ENCODE measurements at regions not wholly inside any gene's neighbourhood (a gene's known extent, or its start where the extent isn't known, plus 50 kb on each side); places are given as distances from the start of the nearest gene placed in this dataset.

DNA sequence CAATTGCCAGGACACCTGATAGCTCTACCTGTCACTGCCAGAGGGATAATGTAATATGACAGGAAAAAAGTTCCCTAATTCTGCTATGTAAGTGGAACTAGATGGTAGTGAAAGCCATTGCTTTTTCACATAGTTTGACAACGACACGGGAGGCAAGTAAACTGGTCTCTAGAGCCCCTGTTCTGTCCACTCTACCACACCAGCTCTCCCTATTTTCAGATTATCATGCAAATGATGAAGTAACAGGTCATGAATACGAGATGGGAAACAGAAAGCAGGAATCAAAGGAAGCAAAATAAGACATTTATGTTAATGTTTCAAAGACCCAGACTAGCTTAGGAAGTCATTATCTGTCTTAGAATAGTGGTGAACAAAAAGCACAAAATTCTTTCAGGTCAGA lies 56.2 kb downstream of the TAF11L14 start:
- no peaks in the 10 kb centered on the region for H3K4me1 ChIP-seq (ENCODE audit: insufficient read depth, insufficient read length)
- H3K9ac ChIP-seq (ENCODE audit: insufficient read length, low read depth): no peak overlapping the region
- TF ChIP-seq YY1 (IDR thresholded peaks at IDR 0.05; ENCODE audit: insufficient read depth, insufficient read length) (no peak), SUZ12 (IDR thresholded peaks at IDR 0.05; ENCODE audit: extremely low read depth, insufficient read depth, insufficient read length) (no peak), ZNF274 (IDR thresholded peaks at IDR 0.05; ENCODE audit: low read depth, low read length) (no peak)
- no peak for DNase-seq (ENCODE audit: low read depth, low spot score)
- H3K36me3 ChIP-seq (ENCODE audit: insufficient read depth, insufficient read length, low read length): no peaks in the 10 kb centered on the region
- H3K4me3 ChIP-seq (ENCODE audit: insufficient read length, low read depth): no peak overlapping the region
- H3K9me3 ChIP-seq (ENCODE audit: insufficient read depth, low read length): no peaks in the 10 kb centered on the region
- H3K27me3 ChIP-seq (ENCODE audit: insufficient read depth, insufficient read length): no peaks in the 10 kb centered on the region

DNA sequence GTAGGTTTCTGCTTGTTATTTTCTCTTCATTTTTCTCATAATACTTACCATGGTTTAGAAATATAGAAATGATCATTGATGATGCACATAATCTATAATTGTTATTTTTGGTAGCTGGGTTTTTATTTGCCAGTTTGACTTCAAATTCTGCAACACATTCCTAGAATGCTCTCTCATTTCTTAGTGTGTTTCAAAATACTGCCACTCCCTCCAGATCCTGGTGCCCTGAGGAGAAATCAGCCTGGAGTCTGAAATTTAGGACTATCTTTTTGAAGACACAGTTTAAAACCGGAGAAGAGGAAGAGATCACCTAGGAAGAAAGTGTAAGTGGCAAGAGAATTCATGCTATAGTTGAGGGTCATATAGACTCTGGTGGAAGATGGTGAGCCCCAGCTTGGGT lies 57.5 kb downstream of the TAF11L14 start:
- H3K4me1 ChIP-seq (ENCODE audit: insufficient read depth, insufficient read length): no peaks in the 10 kb centered on the region
- no peaks in the 10 kb centered on the region for H3K27me3 ChIP-seq (ENCODE audit: insufficient read depth, insufficient read length)
- no peak for TF ChIP-seq SUZ12 (IDR thresholded peaks at IDR 0.05; ENCODE audit: extremely low read depth, insufficient read depth, insufficient read length)
- TF ChIP-seq YY1 (IDR thresholded peaks at IDR 0.05; ENCODE audit: insufficient read depth, insufficient read length): no peak
- TF ChIP-seq ZNF274 (IDR thresholded peaks at IDR 0.05; ENCODE audit: low read depth, low read length): no peak
- no peak overlapping the region for H3K4me3 ChIP-seq (ENCODE audit: insufficient read length, low read depth)
- no peaks in the 10 kb centered on the region for H3K36me3 ChIP-seq (ENCODE audit: insufficient read depth, insufficient read length, low read length)
- no peaks in the 10 kb centered on the region for H3K9me3 ChIP-seq (ENCODE audit: insufficient read depth, low read length)
- no peak for DNase-seq (ENCODE audit: low read depth, low spot score)
- H3K9ac ChIP-seq (ENCODE audit: insufficient read length, low read depth): no peak overlapping the region

DNA sequence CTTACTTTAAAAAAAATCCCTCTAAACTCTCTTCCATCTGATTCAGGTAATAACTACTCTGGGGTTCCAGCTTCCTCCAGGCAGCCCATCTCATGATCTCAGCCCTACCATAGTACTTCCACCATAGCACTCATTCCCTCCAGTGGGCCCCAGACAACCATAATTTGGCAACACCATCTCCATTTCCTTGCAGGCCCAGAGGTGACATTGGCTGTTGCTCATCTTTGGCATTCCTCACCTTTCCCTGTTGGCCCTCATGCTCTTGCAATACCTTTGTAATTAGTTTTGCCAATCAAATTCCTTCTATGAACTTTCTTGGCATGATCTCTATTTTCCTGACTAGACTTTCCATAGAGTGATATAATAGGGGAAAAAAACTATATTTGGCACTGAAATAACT lies 60.1 kb downstream of the TAF11L14 start:
- no peaks in the 10 kb centered on the region for H3K27me3 ChIP-seq (ENCODE audit: insufficient read depth, insufficient read length)
- no peaks in the 10 kb centered on the region for H3K4me1 ChIP-seq (ENCODE audit: insufficient read depth, insufficient read length)
- DNase-seq (ENCODE audit: low read depth, low spot score): no peak
- H3K4me3 ChIP-seq (ENCODE audit: insufficient read length, low read depth): no peak overlapping the region
- TF ChIP-seq YY1 (IDR thresholded peaks at IDR 0.05; ENCODE audit: insufficient read depth, insufficient read length) (no peak), ZNF274 (IDR thresholded peaks at IDR 0.05; ENCODE audit: low read depth, low read length) (no peak), SUZ12 (IDR thresholded peaks at IDR 0.05; ENCODE audit: extremely low read depth, insufficient read depth, insufficient read length) (no peak)
- no peak overlapping the region for H3K9ac ChIP-seq (ENCODE audit: insufficient read length, low read depth)
- peaks cover 5% of the 10 kb centered on the region; the same call in 1 of the 2 replicates for H3K9me3 ChIP-seq (ENCODE audit: insufficient read depth, low read length)
- no peaks in the 10 kb centered on the region for H3K36me3 ChIP-seq (ENCODE audit: insufficient read depth, insufficient read length, low read length)

DNA sequence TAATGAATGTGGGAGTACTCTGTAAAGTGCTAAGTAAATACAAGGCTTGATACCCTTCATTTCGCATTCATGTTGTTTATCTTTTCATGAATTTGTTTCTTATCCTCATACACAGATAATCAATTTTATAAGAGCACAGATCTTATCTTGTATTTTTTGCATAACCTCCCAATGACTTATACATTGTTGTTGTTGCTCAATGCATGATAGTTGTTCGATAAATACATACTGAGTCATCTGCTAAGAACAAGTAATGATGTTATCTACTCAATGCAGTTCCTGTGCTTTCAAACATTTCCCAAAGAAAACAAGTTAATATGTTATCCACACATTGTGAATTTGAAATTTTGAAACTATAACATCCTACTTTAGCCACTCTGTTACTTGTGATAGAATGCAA lies 60.7 kb downstream of the TAF11L14 start:
- H3K4me1 ChIP-seq (ENCODE audit: insufficient read depth, insufficient read length): no peaks in the 10 kb centered on the region
- H3K9me3 ChIP-seq (ENCODE audit: insufficient read depth, low read length): peaks cover 5% of the 10 kb centered on the region; the same call in 1 of the 2 replicates
- H3K4me3 ChIP-seq (ENCODE audit: insufficient read length, low read depth): no peak overlapping the region
- H3K36me3 ChIP-seq (ENCODE audit: insufficient read depth, insufficient read length, low read length): no peaks in the 10 kb centered on the region
- H3K9ac ChIP-seq (ENCODE audit: insufficient read length, low read depth): no peak overlapping the region
- no peak for DNase-seq (ENCODE audit: low read depth, low spot score)
- no peak for TF ChIP-seq ZNF274 (IDR thresholded peaks at IDR 0.05; ENCODE audit: low read depth, low read length)
- no peak for TF ChIP-seq SUZ12 (IDR thresholded peaks at IDR 0.05; ENCODE audit: extremely low read depth, insufficient read depth, insufficient read length)
- TF ChIP-seq YY1 (IDR thresholded peaks at IDR 0.05; ENCODE audit: insufficient read depth, insufficient read length): no peak
- no peaks in the 10 kb centered on the region for H3K27me3 ChIP-seq (ENCODE audit: insufficient read depth, insufficient read length)

DNA sequence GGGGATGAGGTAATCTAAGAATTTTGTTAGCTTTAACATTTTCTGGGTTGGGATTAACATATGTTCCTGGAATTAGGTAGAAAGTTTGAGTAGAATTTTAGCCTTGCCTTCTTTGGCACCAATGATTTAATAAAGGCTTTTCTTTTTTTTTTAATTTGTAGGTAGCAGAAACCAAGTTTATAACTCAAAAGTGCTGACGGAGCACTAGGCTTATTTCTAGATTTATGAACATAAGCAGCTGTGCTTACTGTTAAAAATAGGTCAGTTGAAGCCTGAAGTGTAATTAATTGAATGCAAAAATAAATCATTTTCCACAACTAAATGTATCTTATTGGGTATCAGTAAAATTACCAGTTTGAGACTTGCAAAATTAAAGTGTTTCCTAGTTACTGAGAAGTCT lies 62.4 kb downstream of the TAF11L14 start:
- H3K4me3 ChIP-seq (ENCODE audit: insufficient read length, low read depth): no peak overlapping the region
- TF ChIP-seq YY1 (IDR thresholded peaks at IDR 0.05; ENCODE audit: insufficient read depth, insufficient read length) (no peak), SUZ12 (IDR thresholded peaks at IDR 0.05; ENCODE audit: extremely low read depth, insufficient read depth, insufficient read length) (no peak), ZNF274 (IDR thresholded peaks at IDR 0.05; ENCODE audit: low read depth, low read length) (no peak)

DNA sequence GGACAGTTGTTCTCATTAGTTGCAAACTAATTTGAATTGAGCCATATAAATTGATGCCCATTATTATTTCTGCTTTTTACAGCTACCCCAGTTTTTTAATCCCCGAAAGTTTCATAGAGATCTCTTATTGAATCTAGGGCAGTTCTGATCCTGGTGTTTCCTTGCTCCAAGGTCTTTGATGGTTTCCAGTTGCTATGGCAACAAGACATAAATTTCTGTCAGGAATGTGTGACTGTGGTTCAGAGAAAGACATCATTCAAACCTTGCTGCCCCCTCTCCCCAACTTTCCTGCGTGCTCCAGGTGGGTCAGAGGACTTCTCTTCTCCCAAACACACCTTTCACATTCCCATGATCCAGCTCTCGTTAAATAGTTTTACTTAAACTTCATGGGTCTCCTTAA lies 63.4 kb downstream of the TAF11L14 start:
- Histone ChIP-seq H3K27me3 (ENCODE audit: insufficient read depth, insufficient read length) (no peaks in the 10 kb centered on the region), H3K4me1 (ENCODE audit: insufficient read depth, insufficient read length) (no peaks in the 10 kb centered on the region), H3K9me3 (ENCODE audit: insufficient read depth, low read length) (peaks cover 5% of the 10 kb centered on the region; the same call in 1 of the 2 replicates), H3K9ac (ENCODE audit: insufficient read length, low read depth) (no peak overlapping the region), H3K36me3 (ENCODE audit: insufficient read depth, insufficient read length, low read length) (no peaks in the 10 kb centered on the region), H3K4me3 (ENCODE audit: insufficient read length, low read depth) (no peak overlapping the region)
- DNase-seq (ENCODE audit: low read depth, low spot score): no peak
- TF ChIP-seq YY1 (IDR thresholded peaks at IDR 0.05; ENCODE audit: insufficient read depth, insufficient read length): no peak
- no peak for TF ChIP-seq ZNF274 (IDR thresholded peaks at IDR 0.05; ENCODE audit: low read depth, low read length)
- TF ChIP-seq SUZ12 (IDR thresholded peaks at IDR 0.05; ENCODE audit: extremely low read depth, insufficient read depth, insufficient read length): no peak

More for the DNA sequence above, 62.4 kb downstream of the TAF11L14 start:
- Histone ChIP-seq H3K9ac (ENCODE audit: insufficient read length, low read depth) (no peak overlapping the region), H3K9me3 (ENCODE audit: insufficient read depth, low read length) (peaks cover 5% of the 10 kb centered on the region; the same call in 1 of the 2 replicates), H3K4me1 (ENCODE audit: insufficient read depth, insufficient read length) (no peaks in the 10 kb centered on the region), H3K27me3 (ENCODE audit: insufficient read depth, insufficient read length) (no peaks in the 10 kb centered on the region), H3K36me3 (ENCODE audit: insufficient read depth, insufficient read length, low read length) (no peaks in the 10 kb centered on the region)
- DNase-seq (ENCODE audit: low read depth, low spot score): no peak

DNA sequence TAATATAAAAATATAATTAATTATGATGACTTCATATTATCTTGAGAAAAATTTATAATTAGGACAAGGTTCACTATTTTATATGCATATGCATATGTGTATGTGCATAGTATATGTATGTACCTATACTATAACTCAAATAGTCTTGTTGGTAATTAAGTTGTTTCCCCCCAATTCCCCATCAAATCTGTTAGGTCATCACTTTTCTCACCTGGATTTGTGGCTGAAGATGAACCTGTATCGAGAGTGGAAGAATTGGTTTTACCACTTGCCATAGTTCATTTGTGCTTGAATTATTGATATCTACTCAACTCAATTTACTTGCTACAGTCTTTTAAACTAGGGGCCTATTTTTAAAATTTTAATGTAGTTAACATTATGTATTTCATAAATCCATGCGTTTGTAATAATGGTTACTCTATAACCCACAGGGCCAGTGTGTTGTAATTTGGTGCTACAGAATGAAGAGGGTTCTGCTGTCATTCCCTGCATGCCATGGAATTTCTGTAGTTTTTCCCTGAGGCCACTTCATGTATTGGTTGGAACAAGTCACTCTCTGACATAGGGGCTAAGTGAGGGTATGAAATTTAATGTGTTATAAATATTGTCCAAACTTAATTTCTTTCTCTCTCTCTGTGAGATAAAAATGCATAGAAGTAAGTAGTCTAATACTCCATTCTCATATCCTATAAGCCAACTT lies 74.9 kb downstream of the TAF11L14 start:
- no peak for DNase-seq (ENCODE audit: low read depth, low spot score)
- no peaks in the 10 kb centered on the region for H3K27me3 ChIP-seq (ENCODE audit: insufficient read depth, insufficient read length)

More for the DNA sequence above, 74.9 kb downstream of the TAF11L14 start:
- Histone ChIP-seq H3K9me3 (ENCODE audit: insufficient read depth, low read length) (no peaks in the 10 kb centered on the region), H3K36me3 (ENCODE audit: insufficient read depth, insufficient read length, low read length) (no peaks in the 10 kb centered on the region), H3K4me1 (ENCODE audit: insufficient read depth, insufficient read length) (no peaks in the 10 kb centered on the region), H3K9ac (ENCODE audit: insufficient read length, low read depth) (no peak overlapping the region), H3K4me3 (ENCODE audit: insufficient read length, low read depth) (no peak overlapping the region)
- no peak for TF ChIP-seq YY1 (IDR thresholded peaks at IDR 0.05; ENCODE audit: insufficient read depth, insufficient read length)
- TF ChIP-seq SUZ12 (IDR thresholded peaks at IDR 0.05; ENCODE audit: extremely low read depth, insufficient read depth, insufficient read length): no peak
- TF ChIP-seq ZNF274 (IDR thresholded peaks at IDR 0.05; ENCODE audit: low read depth, low read length): no peak

All from NT2/D1 (cell line).